ENCODE measurements at regions not wholly inside any gene's neighbourhood (a gene's known extent, or its start where the extent isn't known, plus 50 kb on each side); places are given as distances from the start of the nearest gene placed in this dataset.

GRCh38 chr16:9235867-9236266, 144.4 kb downstream of the HAPSTR1 start:
- Histone ChIP-seq H3K9ac (ENCODE audit: insufficient read depth in 1 of 2, low read depth in 2 of 2, low read length in 2 of 2) (no peak overlapping the region), H3K36me3 (ENCODE audit: control insufficient read depth, insufficient read depth, low read length) (no peaks in the 10 kb centered on the region), H3K27ac (ENCODE audit: extremely low read depth, low read depth, low read length) (no peak overlapping the region), H3K4me3 (no peak overlapping the region), H3K4me1 (replicated peaks in 1 of 2; ENCODE audit: control insufficient read depth in 2 of 2, insufficient read depth in 2 of 2, low read length in 2 of 2) (no peaks in the 10 kb centered on the region), H4K20me1 (replicated peaks; ENCODE audit: control insufficient read depth, insufficient read depth, low read length) (no peaks in the 10 kb centered on the region), H3K9me3 (replicated peaks; ENCODE audit: control insufficient read depth, insufficient read depth, low read depth, low read length) (no peaks in the 10 kb centered on the region), H3K79me2 (ENCODE audit: control insufficient read depth, insufficient read depth, low read length) (no peaks in the 10 kb centered on the region), H3K27me3 (ENCODE audit: control insufficient read depth in 2 of 2, insufficient read depth in 2 of 2, low read length in 2 of 2) (peaks cover 0 to 3% of the 10 kb centered on the region in 2 experiments; a peak in 2 of 5 replicates), H3K4me2 (ENCODE audit: insufficient read depth, low read length) (no peak overlapping the region), H3K9me1 (ENCODE audit: control insufficient read depth, insufficient read depth, low read length) (no peaks in the 10 kb centered on the region), H2AFZ (ENCODE audit: low read depth, low read length) (no peak overlapping the region)
- no peak for TF ChIP-seq ZNF311 (CRISPR knock-in tag; IDR thresholded peaks at IDR 0.05)
- TF ChIP-seq TSC22D4 (tag; IDR thresholded peaks at IDR 0.05) = no peak
- no peak for TF ChIP-seq ZNF561 (CRISPR knock-in tag; conservative IDR thresholded peaks at IDR 0.05)
- no peak for TF ChIP-seq ID3 (CRISPR knock-in tag; IDR thresholded peaks at IDR 0.05)
- no peak for TF ChIP-seq ID3 (tag; IDR thresholded peaks at IDR 0.05)
- TF ChIP-seq KHSRP (IDR thresholded peaks at IDR 0.05) = no peak
- no peak for TF ChIP-seq ZNF77 (CRISPR knock-in tag; IDR thresholded peaks at IDR 0.05)
- TF ChIP-seq IRF1 (CRISPR knock-in tag; IDR thresholded peaks at IDR 0.05; ENCODE audit: borderline replicate concordance) = no peak
- no peak for TF ChIP-seq IFI16 (CRISPR knock-in tag; IDR thresholded peaks at IDR 0.05)
- no peak for TF ChIP-seq ZNF507 (tag; conservative IDR thresholded peaks at IDR 0.05)
- TF ChIP-seq POLR2B (IDR thresholded peaks at IDR 0.05; ENCODE audit: low read depth, partially characterized antibody) = no peak
- no peak for TF ChIP-seq ZMIZ1 (IDR thresholded peaks at IDR 0.05; ENCODE audit: low read depth in 2 of 2, low read length in 2 of 2)
- TF ChIP-seq JUND (IDR thresholded peaks at IDR 0.05; ENCODE audit: borderline replicate concordance, low read depth, low read length) = no peak
- no peak for TF ChIP-seq JUND (tag; IDR thresholded peaks at IDR 0.05; ENCODE audit: borderline replicate concordance, low read depth, low read length)
- no peak for TF ChIP-seq NFRKB (IDR thresholded peaks at IDR 0.05; ENCODE audit: low read depth)
- TF ChIP-seq BRCA1 (IDR thresholded peaks at IDR 0.05) = no peak
- TF ChIP-seq BRCA1 (CRISPR knock-in tag; IDR thresholded peaks at IDR 0.05) = no peak
- no peak for TF ChIP-seq HBP1 (CRISPR knock-in tag; IDR thresholded peaks at IDR 0.05)
- no peak for TF ChIP-seq KLF10 (CRISPR knock-in tag; IDR thresholded peaks at IDR 0.05)
- ATAC-seq (no peak), DNase-seq (ENCODE audit: extremely low read depth in 1 of 4, low spot score in 3 of 4) (no peak), FAIRE-seq (no peak)
- in situ Hi-C loops (cut with MboI) = no loop called here
- intact Hi-C loops (cut with micrococcal nuclease) = no loop called here
- ChIA-PET POLR2A (interaction anchor here (1.3 kb wide), 1 partner anchor 9 kb away, joined by 4 read pairs; no protein-coding TSS in a partner anchor), CTCF (ENCODE audit: low intra/inter-chr PET ratio) (no interaction called here)
- WGBS (ENCODE audit: insufficient coverage, low coverage, missing lambda C conversion rate) = 0% methylated on average over 2 of the region's 2 CpGs
- no TSS peak for BruUV-seq (replicated peaks)
